OCI-LY3 (cell line): ENCODE measurements at regions not wholly inside any gene's neighbourhood (a gene's known extent, or its start where the extent isn't known, plus 50 kb on each side); places are given as distances from the start of the nearest gene placed in this dataset.

Experiments used
- EZH2phosphoT487 ChIP-seq: fragments of 200-600 bp; shearing (Covaris generic); IDR thresholded peaks from 2 replicates; pipeline ENCODE4 v1.6.1; 2018; ENCODE audit warnings: antibody characterized with exemption, mixed run types, low read depth
- TF ChIP-seq, protein P1 (sequence below): fragments of 200-600, 300-600 bp; sonication (generic); IDR thresholded peaks from 2 replicates; pipeline ENCODE4 v1.5.1; 2014; ENCODE audit warnings: antibody characterized with exemption, low read length, low read depth

GRCh38 chr13:53953183-53953582, 924.6 kb downstream of the OLFM4 start:
- TF ChIP-seq, protein P1, sequence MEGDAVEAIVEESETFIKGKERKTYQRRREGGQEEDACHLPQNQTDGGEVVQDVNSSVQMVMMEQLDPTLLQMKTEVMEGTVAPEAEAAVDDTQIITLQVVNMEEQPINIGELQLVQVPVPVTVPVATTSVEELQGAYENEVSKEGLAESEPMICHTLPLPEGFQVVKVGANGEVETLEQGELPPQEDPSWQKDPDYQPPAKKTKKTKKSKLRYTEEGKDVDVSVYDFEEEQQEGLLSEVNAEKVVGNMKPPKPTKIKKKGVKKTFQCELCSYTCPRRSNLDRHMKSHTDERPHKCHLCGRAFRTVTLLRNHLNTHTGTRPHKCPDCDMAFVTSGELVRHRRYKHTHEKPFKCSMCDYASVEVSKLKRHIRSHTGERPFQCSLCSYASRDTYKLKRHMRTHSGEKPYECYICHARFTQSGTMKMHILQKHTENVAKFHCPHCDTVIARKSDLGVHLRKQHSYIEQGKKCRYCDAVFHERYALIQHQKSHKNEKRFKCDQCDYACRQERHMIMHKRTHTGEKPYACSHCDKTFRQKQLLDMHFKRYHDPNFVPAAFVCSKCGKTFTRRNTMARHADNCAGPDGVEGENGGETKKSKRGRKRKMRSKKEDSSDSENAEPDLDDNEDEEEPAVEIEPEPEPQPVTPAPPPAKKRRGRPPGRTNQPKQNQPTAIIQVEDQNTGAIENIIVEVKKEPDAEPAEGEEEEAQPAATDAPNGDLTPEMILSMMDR, result no peak
- no peak for TF ChIP-seq EZH2phosphoT487
